HepG2 (cell line): ENCODE measurements at regions not wholly inside any gene's neighbourhood (a gene's known extent, or its start where the extent isn't known, plus 50 kb on each side); places are given as distances from the start of the nearest gene placed in this dataset.

Source experiments
- ATAC-seq: fragments of 200-7000 bp; cut with Tn5 transposase; 3 replicates; pipeline ENCODE4 v1.9.1; 2020; ENCODE audit warnings: mild to moderate bottlenecking, moderate library complexity
- BruUV-seq: library from RNA; stranded (reverse); fragments of 400-500 nt; replicated peaks from 2 replicates; lab custom pipeline; 2021; lab: Mats Ljungman, UMichigan
- CTCF ChIA-PET: fragments of 300-600 bp; formaldehyde crosslinking; extraction: SDS; loops from one replicate; lab custom pipeline; 2021; ENCODE audit warnings: low total read pairs, inconsistent platforms, low intra/inter-chr PET ratio; lab: Yijun Ruan, JAX
- POLR2A ChIA-PET: fragments of 350-600 bp; sonication (Branson Sonifier 250); formaldehyde crosslinking; loops from one replicate; lab custom pipeline; 2020; ENCODE audit warnings: antibody characterized with exemption, inconsistent platforms; lab: Yijun Ruan, JAX
- DNase-seq: peaks from one replicate; pipeline ENCODE4 v3.0.0-alpha.2; 2015; ENCODE audit warnings: low spot score
- FAIRE-seq: peaks from 3 replicates; lab custom pipeline; 2011; peaks lifted over from hg19 to GRCh38; lab: Jason Lieb, UNC
- H2AFZ ChIP-seq: one replicate; pipeline ENCODE4 v1.6.1; 2011; ENCODE audit warnings: low read length, inconsistent platforms
- H3K27ac ChIP-seq: fragments of 300-600 bp; 3 replicates; pipeline ENCODE4 v1.8.0; 2011; ENCODE audit warnings: mixed run types, mild to moderate bottlenecking, mixed read lengths, low read length, inconsistent platforms; ENCODE audit not compliant: insufficient read depth; ENCODE audit errors: extremely low read length
- H3K27me3 ChIP-seq, 2 experiments: fragments of 200-600 bp in 1 of 2; 2 replicates in 1 of 2; 3 replicates in 1 of 2; pipeline versions ENCODE4 v1.6.0 to v1.8.0; 2011; ENCODE audit warnings: low read length in 2 of 2, mild to moderate bottlenecking in 2 of 2, moderate library complexity in 2 of 2, inconsistent platforms in 1 of 2; ENCODE audit not compliant: insufficient read depth in 2 of 2, control insufficient read depth in 1 of 2
- H3K36me3 ChIP-seq, 2 experiments: fragments of 200-600 bp in 1 of 2; replicated peaks in 1 of 2; 2 replicates in 1 of 2; 3 replicates in 1 of 2; pipeline versions ENCODE4 v1.5.1 to v1.8.0; 2011; ENCODE audit warnings: low read length in 2 of 2, inconsistent platforms in 1 of 2; ENCODE audit not compliant: insufficient read depth in 2 of 2, control insufficient read depth in 1 of 2
- H3K4me1 ChIP-seq: 2 replicates; pipeline ENCODE4 v1.5.1; 2012; ENCODE audit warnings: low read length, inconsistent platforms; ENCODE audit not compliant: insufficient read depth
- H3K4me2 ChIP-seq: 2 replicates; pipeline ENCODE4 v1.6.0; 2011; ENCODE audit warnings: low read depth, low read length, inconsistent platforms
- H3K4me3 ChIP-seq, 3 experiments: fragments of 200-600 bp in 1 of 3; sonication (generic), shearing (Covaris generic) in 1 of 3; replicated peaks in 1 of 3; 2 replicates each; pipeline ENCODE4 v1.5.1; 2011 to 2016; ENCODE audit warnings: low read length in 3 of 3, inconsistent platforms in 2 of 3, low read depth in 2 of 3, mild to moderate bottlenecking in 2 of 3, control low read depth in 1 of 3, mixed read lengths in 1 of 3; ENCODE audit not compliant: insufficient read depth in 1 of 3
- H3K79me2 ChIP-seq: one replicate; pipeline ENCODE4 v1.6.1; 2011; ENCODE audit warnings: low read length, inconsistent platforms; ENCODE audit not compliant: insufficient read depth
- H3K9ac ChIP-seq: 2 replicates; pipeline ENCODE4 v1.6.0; 2011; ENCODE audit warnings: mild to moderate bottlenecking, low read depth, low read length, inconsistent platforms; ENCODE audit not compliant: insufficient read depth
- H3K9me3 ChIP-seq: 2 replicates; pipeline ENCODE4 v1.5.1; 2012; ENCODE audit warnings: mild to moderate bottlenecking, low read length
- H4K20me1 ChIP-seq: 2 replicates; pipeline ENCODE4 v1.6.0; 2011; ENCODE audit warnings: inconsistent platforms, mild to moderate bottlenecking, low read length, moderate library complexity; ENCODE audit not compliant: insufficient read depth
- RAD51 ChIP-seq: fragments of 450-650 bp; IDR thresholded peaks from 2 replicates; pipeline ENCODE4 v1.6.1; 2016; ENCODE audit warnings: borderline replicate concordance
- ZNF160 ChIP-seq: sonication (generic); formaldehyde crosslinking; IDR thresholded peaks from 2 replicates; pipeline ENCODE4 v1.8.0; 2022; ENCODE audit warnings: mild to moderate bottlenecking, inconsistent platforms, missing genetic modification reagents
- WGBS: methylation state at CpG from one replicate; pipeline ENCODE4 v1.1.6; 2017; ENCODE audit warnings: low lambda C conversion rate; 5-methylcytosine and 5-hydroxymethylcytosine counted together
- in situ Hi-C: cut with HindIII; loops from 2 replicates; pipeline ENCODE4 v1.10.0; 2017; ENCODE audit warnings: low pct_unique_long_range_greater_than_20kb; ENCODE audit not compliant: extremely low pct_ligation_motif_present
- intact Hi-C: fragments of 100-400 bp; cut with micrococcal nuclease; formaldehyde crosslinking; loops from one replicate; pipeline ENCODE4 v1.10.0; 2022; ENCODE audit not compliant: unreplicated experiment
- TF ChIP-seq, protein P1 (sequence below): sonication (generic); formaldehyde crosslinking; IDR thresholded peaks from 2 replicates; pipeline ENCODE4 v1.5.0; 2020; ENCODE audit warnings: missing genetic modification reagents, mild to moderate bottlenecking, borderline replicate concordance
- TF ChIP-seq, protein P2 (sequence below): fragments of 450-650 bp; IDR thresholded peaks from 2 replicates; pipeline ENCODE4 v1.6.1; 2016
- TF ChIP-seq, protein P3 (sequence below): sonication (generic); formaldehyde crosslinking; IDR thresholded peaks from 2 replicates; pipeline ENCODE4 v1.4.0; 2020; ENCODE audit warnings: low read depth, missing genetic modification reagents

DNA sequence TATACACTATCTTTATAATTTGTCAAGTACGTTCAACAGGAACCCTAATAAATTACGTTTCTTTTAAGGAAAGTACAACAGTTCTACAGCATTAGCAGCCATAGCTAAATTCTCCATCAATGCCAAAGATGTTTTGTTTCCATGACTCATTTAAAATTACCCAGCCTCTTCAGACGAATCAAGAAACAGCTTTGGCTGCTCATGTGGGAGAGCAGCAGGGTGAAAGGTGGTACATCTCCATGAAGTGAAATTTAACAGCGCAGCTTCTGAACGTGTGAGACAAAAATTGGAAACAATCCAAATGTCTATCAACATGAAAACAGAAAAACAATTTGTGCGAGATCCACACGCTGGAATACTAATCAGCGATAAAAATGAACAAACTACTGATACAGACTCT lies 327.3 kb upstream of the CDH6 start:
- H3K4me2 ChIP-seq, result no peak overlapping the region
- no peak overlapping the region for H3K4me3 ChIP-seq
- intact Hi-C loops, result no loop called here
- no peak for ATAC-seq
- ChIA-PET POLR2A (no interaction called here), CTCF (no interaction called here)
- no peak for FAIRE-seq
- BruUV-seq, result no TSS peak
- TF ChIP-seq RAD51 (no peak), ZNF160 (CRISPR knock-in tag) (no peak)
- TF ChIP-seq, protein P1, sequence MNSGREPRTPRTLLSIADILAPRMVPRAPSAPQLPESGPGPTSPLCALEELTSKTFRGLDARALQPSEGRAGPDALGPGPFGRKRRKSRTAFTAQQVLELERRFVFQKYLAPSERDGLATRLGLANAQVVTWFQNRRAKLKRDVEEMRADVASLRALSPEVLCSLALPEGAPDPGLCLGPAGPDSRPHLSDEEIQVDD (CRISPR knock-in tag), result no peak
- TF ChIP-seq, protein P2, sequence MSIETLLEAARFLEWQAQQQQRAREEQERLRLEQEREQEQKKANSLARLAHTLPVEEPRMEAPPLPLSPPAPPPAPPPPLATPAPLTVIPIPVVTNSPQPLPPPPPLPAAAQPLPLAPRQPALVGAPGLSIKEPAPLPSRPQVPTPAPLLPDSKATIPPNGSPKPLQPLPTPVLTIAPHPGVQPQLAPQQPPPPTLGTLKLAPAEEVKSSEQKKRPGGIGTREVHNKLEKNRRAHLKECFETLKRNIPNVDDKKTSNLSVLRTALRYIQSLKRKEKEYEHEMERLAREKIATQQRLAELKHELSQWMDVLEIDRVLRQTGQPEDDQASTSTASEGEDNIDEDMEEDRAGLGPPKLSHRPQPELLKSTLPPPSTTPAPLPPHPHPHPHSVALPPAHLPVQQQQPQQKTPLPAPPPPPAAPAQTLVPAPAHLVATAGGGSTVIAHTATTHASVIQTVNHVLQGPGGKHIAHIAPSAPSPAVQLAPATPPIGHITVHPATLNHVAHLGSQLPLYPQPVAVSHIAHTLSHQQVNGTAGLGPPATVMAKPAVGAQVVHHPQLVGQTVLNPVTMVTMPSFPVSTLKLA, result no peak
- TF ChIP-seq, protein P3, sequence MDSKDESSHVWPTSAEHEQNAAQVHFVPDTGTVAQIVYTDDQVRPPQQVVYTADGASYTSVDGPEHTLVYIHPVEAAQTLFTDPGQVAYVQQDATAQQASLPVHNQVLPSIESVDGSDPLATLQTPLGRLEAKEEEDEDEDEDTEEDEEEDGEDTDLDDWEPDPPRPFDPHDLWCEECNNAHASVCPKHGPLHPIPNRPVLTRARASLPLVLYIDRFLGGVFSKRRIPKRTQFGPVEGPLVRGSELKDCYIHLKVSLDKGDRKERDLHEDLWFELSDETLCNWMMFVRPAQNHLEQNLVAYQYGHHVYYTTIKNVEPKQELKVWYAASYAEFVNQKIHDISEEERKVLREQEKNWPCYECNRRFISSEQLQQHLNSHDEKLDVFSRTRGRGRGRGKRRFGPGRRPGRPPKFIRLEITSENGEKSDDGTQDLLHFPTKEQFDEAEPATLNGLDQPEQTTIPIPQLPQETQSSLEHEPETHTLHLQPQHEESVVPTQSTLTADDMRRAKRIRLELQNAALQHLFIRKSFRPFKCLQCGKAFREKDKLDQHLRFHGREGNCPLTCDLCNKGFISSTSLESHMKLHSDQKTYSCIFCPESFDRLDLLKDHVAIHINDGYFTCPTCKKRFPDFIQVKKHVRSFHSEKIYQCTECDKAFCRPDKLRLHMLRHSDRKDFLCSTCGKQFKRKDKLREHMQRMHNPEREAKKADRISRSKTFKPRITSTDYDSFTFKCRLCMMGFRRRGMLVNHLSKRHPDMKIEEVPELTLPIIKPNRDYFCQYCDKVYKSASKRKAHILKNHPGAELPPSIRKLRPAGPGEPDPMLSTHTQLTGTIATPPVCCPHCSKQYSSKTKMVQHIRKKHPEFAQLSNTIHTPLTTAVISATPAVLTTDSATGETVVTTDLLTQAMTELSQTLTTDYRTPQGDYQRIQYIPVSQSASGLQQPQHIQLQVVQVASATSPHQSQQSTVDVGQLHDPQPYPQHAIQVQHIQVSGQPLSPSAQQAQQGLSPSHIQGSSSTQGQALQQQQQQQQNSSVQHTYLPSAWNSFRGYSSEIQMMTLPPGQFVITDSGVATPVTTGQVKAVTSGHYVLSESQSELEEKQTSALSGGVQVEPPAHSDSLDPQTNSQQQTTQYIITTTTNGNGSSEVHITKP (CRISPR knock-in tag), result no peak
- H3K79me2 ChIP-seq, result no peaks in the 10 kb centered on the region
- no peaks in the 10 kb centered on the region for H3K4me1 ChIP-seq
- no peak overlapping the region for H3K9ac ChIP-seq
- no peak overlapping the region for H3K27ac ChIP-seq
- in situ Hi-C loops, result no loop called here
- no peaks in the 10 kb centered on the region for H3K36me3 ChIP-seq
- no peaks in the 10 kb centered on the region for H3K9me3 ChIP-seq
- no peaks in the 10 kb centered on the region for H4K20me1 ChIP-seq
- no peaks in the 10 kb centered on the region for H3K27me3 ChIP-seq
- 34% methylated on average over 8 of the region's 8 CpGs for WGBS
- no peak overlapping the region for H2AFZ ChIP-seq
- DNase-seq, result no peak
